HEK293 (cell line): ENCODE measurements at regions not wholly inside any gene's neighbourhood (a gene's known extent, or its start where the extent isn't known, plus 50 kb on each side); places are given as distances from the start of the nearest gene placed in this dataset.
"Not testable (repeated sequence)": the region's sequence is repeated elsewhere in the genome, so short reads cannot be mapped to it uniquely, and the experiment has no call there.

ENCODE experiments used
- CTCF ChIA-PET: fragments of 350-600 bp; formaldehyde crosslinking; extraction: SDS; loops from one replicate; lab custom pipeline; 2021; ENCODE audit warnings: antibody characterized with exemption; lab: Yijun Ruan, JAX
- POLR2A ChIA-PET: fragments of 300-600 bp; formaldehyde crosslinking; extraction: SDS; loops from one replicate; lab custom pipeline; 2020; ENCODE audit warnings: antibody characterized with exemption, inconsistent platforms; lab: Yijun Ruan, JAX
- H3K27ac ChIP-seq: fragments of 200-500 bp; sonication (Bioruptor generic); 2 replicates; pipeline ENCODE4 v1.5.1; 2014; ENCODE audit warnings: low read depth, low read length, control low read depth, inconsistent platforms; ENCODE audit errors: extremely low read depth
- H3K36me3 ChIP-seq, 2 experiments: fragments of 200-500 bp in 1 of 2; sonication (Bioruptor generic) in 1 of 2; 1 replicate in 1 of 2; 2 replicates in 1 of 2; pipeline ENCODE4 v1.5.1; 2014 to 2017; ENCODE audit warnings: inconsistent platforms in 2 of 2, low read length in 2 of 2; ENCODE audit not compliant: control insufficient read depth in 2 of 2, insufficient read depth in 1 of 2
- H3K4me1 ChIP-seq: fragments of 200-500 bp; sonication (Bioruptor generic); 2 replicates; pipeline ENCODE4 v1.5.1; 2014; ENCODE audit warnings: mild to moderate bottlenecking, low read length, inconsistent platforms; ENCODE audit not compliant: control insufficient read depth, insufficient read depth
- H3K4me3 ChIP-seq: 2 replicates; pipeline ENCODE4 v1.5.1; 2011; ENCODE audit warnings: low read depth, mild to moderate bottlenecking, control low read depth, low read length, moderate library complexity
- H3K9me3 ChIP-seq: fragments of 200-500 bp; sonication (Bioruptor generic); 2 replicates; pipeline ENCODE4 v1.5.1; 2014; ENCODE audit warnings: low read depth, low read length, inconsistent platforms; ENCODE audit not compliant: control insufficient read depth, insufficient read depth
- ZBTB7A ChIP-seq: fragments of 450-650 bp; formaldehyde crosslinking; IDR thresholded peaks from 2 replicates; pipeline ENCODE4 v1.5.1; 2016; ENCODE audit warnings: low read depth, missing biosample characterization, missing genetic modification characterization
- ZNF214 ChIP-seq: fragments of 450-650 bp; formaldehyde crosslinking; IDR thresholded peaks from 2 replicates; pipeline ENCODE4 v1.5.1; 2017; ENCODE audit warnings: missing biosample characterization, mild to moderate bottlenecking, missing genetic modification characterization, borderline replicate concordance
- ZNF311 ChIP-seq: fragments of 450-650 bp; formaldehyde crosslinking; IDR thresholded peaks from 2 replicates; pipeline ENCODE4 v1.5.1; 2017; ENCODE audit warnings: missing biosample characterization, missing genetic modification characterization, borderline replicate concordance
- ZNF792 ChIP-seq: fragments of 450-650 bp; formaldehyde crosslinking; IDR thresholded peaks from 2 replicates; pipeline ENCODE4 v1.5.1; 2016; ENCODE audit warnings: missing biosample characterization, missing genetic modification characterization
- TF ChIP-seq, protein P1 (sequence below): fragments of 450-650 bp; formaldehyde crosslinking; IDR thresholded peaks from 2 replicates; pipeline ENCODE4 v1.5.1; 2016; ENCODE audit warnings: missing biosample characterization, missing genetic modification characterization
- TF ChIP-seq, protein P2 (sequence below): fragments of 450-650 bp; formaldehyde crosslinking; IDR thresholded peaks from 2 replicates; pipeline ENCODE4 v1.5.1; 2016; ENCODE audit warnings: missing biosample characterization, missing genetic modification characterization, low read depth
- TF ChIP-seq, protein P3 (sequence below): fragments of 450-650 bp; formaldehyde crosslinking; IDR thresholded peaks from 2 replicates; pipeline ENCODE4 v1.5.1; 2017; ENCODE audit warnings: missing biosample characterization, missing genetic modification characterization

DNA sequence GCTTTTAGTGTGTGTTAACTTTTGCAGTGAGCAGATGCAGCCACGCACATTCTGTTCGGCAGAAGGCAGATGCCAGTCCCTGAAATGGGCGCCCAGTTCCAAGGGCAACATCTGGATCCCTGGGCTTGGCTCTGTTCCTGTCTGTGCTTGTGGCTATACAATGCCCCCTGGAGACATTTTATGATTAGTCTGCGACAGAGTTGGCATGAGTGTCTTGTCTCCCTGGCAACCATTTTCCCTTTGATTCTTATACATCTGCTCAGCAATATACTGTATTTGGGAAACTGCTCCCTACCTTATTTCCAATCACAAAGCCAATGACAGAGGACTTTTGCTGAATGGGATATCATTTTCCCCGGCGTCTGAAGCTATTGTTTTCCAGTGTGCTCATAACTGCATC, 1629.5 kb upstream of the GOT2 start (continued):
- TF ChIP-seq, protein P1, sequence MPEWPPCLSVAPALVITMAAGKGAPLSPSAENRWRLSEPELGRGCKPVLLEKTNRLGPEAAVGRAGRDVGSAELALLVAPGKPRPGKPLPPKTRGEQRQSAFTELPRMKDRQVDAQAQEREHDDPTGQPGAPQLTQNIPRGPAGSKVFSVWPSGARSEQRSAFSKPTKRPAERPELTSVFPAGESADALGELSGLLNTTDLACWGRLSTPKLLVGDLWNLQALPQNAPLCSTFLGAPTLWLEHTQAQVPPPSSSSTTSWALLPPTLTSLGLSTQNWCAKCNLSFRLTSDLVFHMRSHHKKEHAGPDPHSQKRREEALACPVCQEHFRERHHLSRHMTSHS (tag by site-specific recombination), result no peak
- TF ChIP-seq ZNF311, result no peak

DNA sequence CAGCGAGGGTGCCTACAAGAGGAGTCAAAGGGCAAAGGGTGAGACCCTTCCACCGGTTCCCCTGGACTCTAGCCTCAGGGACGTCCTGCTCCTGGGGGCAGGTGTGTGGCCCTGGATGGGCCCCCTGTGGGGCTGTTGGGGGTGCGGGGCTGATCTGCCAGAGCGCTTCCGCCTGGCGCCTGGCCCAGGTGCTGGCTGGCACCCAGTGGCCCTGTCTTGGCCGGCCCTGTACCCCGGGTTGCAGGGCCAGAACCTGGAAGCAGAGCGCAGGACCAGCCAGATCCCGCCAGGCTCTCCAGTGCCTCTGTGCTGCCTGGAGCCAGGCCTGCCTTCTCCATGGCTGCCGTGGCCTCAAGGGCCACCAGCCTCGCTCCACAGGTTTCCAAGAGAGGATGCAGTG, 1625.8 kb upstream of the GOT2 start:
- H3K36me3 ChIP-seq, POLR2A ChIA-PET, H3K4me3 ChIP-seq, H3K27ac ChIP-seq, H3K4me1 ChIP-seq, CTCF ChIA-PET, H3K9me3 ChIP-seq: not testable (repeated sequence)

DNA sequence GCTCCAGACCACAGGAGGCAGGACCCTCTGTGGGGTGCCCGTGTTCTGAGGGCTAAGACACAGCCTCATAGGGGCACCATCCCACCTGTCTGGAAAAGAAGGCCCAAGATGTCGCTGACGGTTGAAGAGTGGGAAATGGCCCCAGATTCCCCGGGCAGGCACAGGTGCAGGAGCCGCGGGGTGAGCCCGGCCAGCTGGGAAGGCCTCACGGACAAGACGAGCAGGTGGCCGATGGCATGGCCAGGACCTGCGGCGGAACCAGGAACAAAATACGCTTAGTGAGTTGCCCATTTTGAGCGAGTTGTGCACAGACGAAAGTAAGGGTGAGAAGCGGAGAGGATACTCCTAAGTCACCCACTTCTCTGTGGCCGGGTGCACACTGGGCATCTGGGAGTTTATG, 1625.3 kb upstream of the GOT2 start:
- POLR2A ChIA-PET, H3K27ac ChIP-seq, H3K9me3 ChIP-seq, H3K4me3 ChIP-seq, H3K4me1 ChIP-seq, CTCF ChIA-PET, H3K36me3 ChIP-seq: not testable (repeated sequence)

DNA sequence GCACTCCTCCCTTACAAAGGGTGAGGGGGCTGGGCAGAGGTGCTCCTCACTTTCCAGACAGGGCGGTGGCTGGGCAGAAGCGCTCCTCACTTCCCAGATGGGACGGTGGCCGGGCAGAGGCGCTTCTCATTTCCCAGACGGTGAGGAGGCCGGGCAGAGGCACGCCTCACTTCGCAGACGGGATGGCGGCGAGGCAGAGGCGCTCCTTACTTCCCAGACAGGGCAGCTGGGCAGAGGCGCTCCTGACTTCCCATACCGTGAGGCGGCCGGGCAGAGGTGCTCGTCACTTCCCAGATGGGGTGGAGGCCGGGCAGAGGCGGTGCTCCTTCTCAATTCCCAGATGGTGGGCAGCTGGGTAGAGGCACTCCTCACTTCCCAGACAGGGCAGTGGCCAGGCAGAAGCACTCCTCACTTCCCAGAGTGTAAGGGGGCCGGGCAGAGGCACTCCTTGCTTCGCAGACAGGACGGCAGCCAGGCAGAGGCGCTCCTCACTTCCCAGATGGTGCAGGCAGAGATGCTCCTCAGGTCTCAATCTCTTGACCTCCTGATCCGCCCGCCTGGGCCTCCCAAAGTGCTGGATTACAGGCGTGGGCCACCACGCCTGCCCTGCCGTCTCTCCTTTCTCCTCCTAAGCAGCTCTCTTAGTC, 1623.9 kb upstream of the GOT2 start:
- CTCF ChIA-PET, POLR2A ChIA-PET: not testable (repeated sequence)

DNA sequence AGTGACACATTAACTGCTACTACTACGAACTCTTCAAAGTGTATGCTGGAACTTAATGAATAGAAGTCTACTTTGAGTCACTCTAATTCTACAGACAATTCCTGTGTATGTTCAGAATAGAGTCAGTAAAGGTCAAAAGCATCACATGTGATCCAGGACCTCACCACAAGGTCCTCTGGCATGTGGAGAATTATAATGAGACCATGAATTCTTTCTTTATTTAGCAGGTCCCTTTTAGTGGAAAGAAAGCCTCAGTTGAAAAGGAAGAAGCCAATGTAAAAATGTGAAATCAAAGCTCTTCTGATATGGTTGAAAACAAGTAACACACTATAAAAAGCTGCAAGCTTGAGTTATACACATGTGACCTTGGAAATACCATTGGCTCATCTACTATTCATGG, 1612.1 kb upstream of the GOT2 start:
- Histone ChIP-seq H3K9me3 (no peaks in the 10 kb centered on the region), H3K4me1 (no peaks in the 10 kb centered on the region), H3K36me3 (no peaks in the 10 kb centered on the region), H3K4me3 (no peak overlapping the region), H3K27ac (no peak overlapping the region)
- ChIA-PET CTCF (no interaction called here), POLR2A (no interaction called here)
- TF ChIP-seq, protein P2, sequence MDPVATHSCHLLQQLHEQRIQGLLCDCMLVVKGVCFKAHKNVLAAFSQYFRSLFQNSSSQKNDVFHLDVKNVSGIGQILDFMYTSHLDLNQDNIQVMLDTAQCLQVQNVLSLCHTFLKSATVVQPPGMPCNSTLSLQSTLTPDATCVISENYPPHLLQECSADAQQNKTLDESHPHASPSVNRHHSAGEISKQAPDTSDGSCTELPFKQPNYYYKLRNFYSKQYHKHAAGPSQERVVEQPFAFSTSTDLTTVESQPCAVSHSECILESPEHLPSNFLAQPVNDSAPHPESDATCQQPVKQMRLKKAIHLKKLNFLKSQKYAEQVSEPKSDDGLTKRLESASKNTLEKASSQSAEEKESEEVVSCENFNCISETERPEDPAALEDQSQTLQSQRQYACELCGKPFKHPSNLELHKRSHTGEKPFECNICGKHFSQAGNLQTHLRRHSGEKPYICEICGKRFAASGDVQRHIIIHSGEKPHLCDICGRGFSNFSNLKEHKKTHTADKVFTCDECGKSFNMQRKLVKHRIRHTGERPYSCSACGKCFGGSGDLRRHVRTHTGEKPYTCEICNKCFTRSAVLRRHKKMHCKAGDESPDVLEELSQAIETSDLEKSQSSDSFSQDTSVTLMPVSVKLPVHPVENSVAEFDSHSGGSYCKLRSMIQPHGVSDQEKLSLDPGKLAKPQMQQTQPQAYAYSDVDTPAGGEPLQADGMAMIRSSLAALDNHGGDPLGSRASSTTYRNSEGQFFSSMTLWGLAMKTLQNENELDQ (tag by site-specific recombination), result no peak
- TF ChIP-seq ZNF214 (tag by site-specific recombination) (no peak), ZBTB7A (tag by site-specific recombination) (no peak), ZNF792 (no peak)

More for the DNA sequence above, 1623.9 kb upstream of the GOT2 start:
- H3K27ac ChIP-seq, H3K4me1 ChIP-seq, H3K36me3 ChIP-seq, H3K4me3 ChIP-seq, H3K9me3 ChIP-seq: not testable (repeated sequence)

DNA sequence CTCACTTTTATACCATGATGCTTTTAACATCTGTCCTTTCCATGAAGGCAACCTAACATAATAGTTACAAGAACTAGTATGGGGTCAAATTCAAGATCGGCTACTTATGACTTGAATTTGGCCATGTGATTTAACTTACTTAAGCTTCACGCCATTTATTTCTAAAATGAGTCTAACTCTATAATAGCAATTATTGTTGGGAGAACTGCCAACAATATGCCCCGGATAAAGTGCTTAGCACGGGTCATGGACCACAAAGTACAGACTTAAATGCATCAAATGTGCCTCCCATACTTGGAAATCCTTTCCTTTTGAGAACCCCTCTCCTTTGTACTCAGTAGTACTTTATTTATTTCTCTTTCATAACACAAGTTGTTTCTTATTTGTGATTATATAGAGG, 1603.6 kb upstream of the GOT2 start:
- Histone ChIP-seq H3K4me1 (no peaks in the 10 kb centered on the region), H3K36me3 (no peaks in the 10 kb centered on the region), H3K9me3 (no peaks in the 10 kb centered on the region), H3K27ac (no peak overlapping the region), H3K4me3 (no peak overlapping the region)
- POLR2A ChIA-PET, result no interaction called here
- TF ChIP-seq, protein P3, sequence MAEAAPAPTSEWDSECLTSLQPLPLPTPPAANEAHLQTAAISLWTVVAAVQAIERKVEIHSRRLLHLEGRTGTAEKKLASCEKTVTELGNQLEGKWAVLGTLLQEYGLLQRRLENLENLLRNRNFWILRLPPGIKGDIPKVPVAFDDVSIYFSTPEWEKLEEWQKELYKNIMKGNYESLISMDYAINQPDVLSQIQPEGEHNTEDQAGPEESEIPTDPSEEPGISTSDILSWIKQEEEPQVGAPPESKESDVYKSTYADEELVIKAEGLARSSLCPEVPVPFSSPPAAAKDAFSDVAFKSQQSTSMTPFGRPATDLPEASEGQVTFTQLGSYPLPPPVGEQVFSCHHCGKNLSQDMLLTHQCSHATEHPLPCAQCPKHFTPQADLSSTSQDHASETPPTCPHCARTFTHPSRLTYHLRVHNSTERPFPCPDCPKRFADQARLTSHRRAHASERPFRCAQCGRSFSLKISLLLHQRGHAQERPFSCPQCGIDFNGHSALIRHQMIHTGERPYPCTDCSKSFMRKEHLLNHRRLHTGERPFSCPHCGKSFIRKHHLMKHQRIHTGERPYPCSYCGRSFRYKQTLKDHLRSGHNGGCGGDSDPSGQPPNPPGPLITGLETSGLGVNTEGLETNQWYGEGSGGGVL (tag by site-specific recombination), result no peak
- TF ChIP-seq, all 188 proteins: peak for 0
- CTCF ChIA-PET, result no interaction called here
